K562 (cell line): ENCODE measurements at regions not wholly inside any gene's neighbourhood (a gene's known extent, or its start where the extent isn't known, plus 50 kb on each side); places are given as distances from the start of the nearest gene placed in this dataset.

Experiments
- CHD1 ChIP-seq: fragments of 200-600 bp; sonication (generic); IDR thresholded peaks from one replicate; pipeline ENCODE4 v1.6.1; 2012; ENCODE audit warnings: mild to moderate bottlenecking, moderate library complexity, low read length, inconsistent platforms
- DACH1 ChIP-seq: fragments of 450-650 bp; IDR thresholded peaks from 2 replicates; pipeline ENCODE4 v1.6.1; 2018; ENCODE audit not compliant: partially characterized antibody
- DMBX1 ChIP-seq: fragments of 250-450 bp; sonication (Bioruptor Pico); IDR thresholded peaks from 2 replicates; pipeline ENCODE4 v1.8.0; 2022; ENCODE audit warnings: inconsistent platforms, mild to moderate bottlenecking, moderate library complexity, borderline replicate concordance
- EWSR1 ChIP-seq: fragments of 450-650 bp; IDR thresholded peaks from 2 replicates; pipeline ENCODE4 v1.6.1; 2018; ENCODE audit warnings: borderline replicate concordance, mild to moderate bottlenecking, low read depth, moderate library complexity; ENCODE audit not compliant: partially characterized antibody
- GTF3C2 ChIP-seq: IDR thresholded peaks from 3 replicates; pipeline ENCODE4 v1.6.1; 2011; ENCODE audit warnings: borderline replicate concordance, mild to moderate bottlenecking, moderate library complexity; ENCODE audit not compliant: insufficient read length; ENCODE audit errors: extremely low read depth
- PPARD ChIP-seq: fragments of 250-450 bp; sonication (Bioruptor Pico); IDR thresholded peaks from 2 replicates; pipeline ENCODE4 v1.8.0; 2022; ENCODE audit warnings: inconsistent platforms, mild to moderate bottlenecking, moderate library complexity
- RBM39 ChIP-seq: fragments of 200-400 bp; formaldehyde crosslinking; optimal IDR thresholded peaks from 2 replicates; pipeline ENCODE3; 2018; ENCODE audit warnings: low read depth, low read length
- RFX5 ChIP-seq: IDR thresholded peaks from 2 replicates; pipeline ENCODE4 v1.6.1; 2011; ENCODE audit warnings: low read depth, mild to moderate bottlenecking, improper control_type of control experiment, low read length
- TBP ChIP-seq: optimal IDR thresholded peaks from 2 replicates; pipeline ENCODE3; 2011; ENCODE audit warnings: low read depth, low read length, improper control_type of control experiment
- ZNF76 ChIP-seq: fragments of 250-450 bp; sonication (Bioruptor Pico); IDR thresholded peaks from 2 replicates; pipeline ENCODE4 v1.4.0; 2020; ENCODE audit warnings: mild to moderate bottlenecking, moderate library complexity, borderline replicate concordance
- TF ChIP-seq, protein P1 (sequence below): sonication (generic); formaldehyde crosslinking; IDR thresholded peaks from 2 replicates; pipeline ENCODE4 v1.8.1; 2023; ENCODE audit warnings: mild to moderate bottlenecking, missing genetic modification reagents
- TF ChIP-seq, protein P2 (sequence below), 2 experiments: fragments of 450-650 bp in 1 of 2; sonication (generic) in 1 of 2; formaldehyde crosslinking in 1 of 2; IDR thresholded peaks; 2 replicates each; pipeline versions ENCODE4 v1.7.1 to v1.9.0; 2016 to 2022; ENCODE audit warnings: inconsistent platforms in 1 of 2, mild to moderate bottlenecking in 1 of 2, missing genetic modification reagents in 1 of 2

- TF ChIP-seq TBP (no peak), DACH1 (no peak), PPARD (CRISPR knock-in tag) (no peak), RBM39 (no peak), CHD1 (no peak), RFX5 (no peak), GTF3C2 (no peak), EWSR1 (no peak), DMBX1 (CRISPR knock-in tag) (no peak), ZNF76 (no peak)
- TF ChIP-seq, protein P1, sequence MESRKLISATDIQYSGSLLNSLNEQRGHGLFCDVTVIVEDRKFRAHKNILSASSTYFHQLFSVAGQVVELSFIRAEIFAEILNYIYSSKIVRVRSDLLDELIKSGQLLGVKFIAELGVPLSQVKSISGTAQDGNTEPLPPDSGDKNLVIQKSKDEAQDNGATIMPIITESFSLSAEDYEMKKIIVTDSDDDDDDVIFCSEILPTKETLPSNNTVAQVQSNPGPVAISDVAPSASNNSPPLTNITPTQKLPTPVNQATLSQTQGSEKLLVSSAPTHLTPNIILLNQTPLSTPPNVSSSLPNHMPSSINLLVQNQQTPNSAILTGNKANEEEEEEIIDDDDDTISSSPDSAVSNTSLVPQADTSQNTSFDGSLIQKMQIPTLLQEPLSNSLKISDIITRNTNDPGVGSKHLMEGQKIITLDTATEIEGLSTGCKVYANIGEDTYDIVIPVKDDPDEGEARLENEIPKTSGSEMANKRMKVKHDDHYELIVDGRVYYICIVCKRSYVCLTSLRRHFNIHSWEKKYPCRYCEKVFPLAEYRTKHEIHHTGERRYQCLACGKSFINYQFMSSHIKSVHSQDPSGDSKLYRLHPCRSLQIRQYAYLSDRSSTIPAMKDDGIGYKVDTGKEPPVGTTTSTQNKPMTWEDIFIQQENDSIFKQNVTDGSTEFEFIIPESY (CRISPR knock-in tag): no peak
- TF ChIP-seq, protein P2, sequence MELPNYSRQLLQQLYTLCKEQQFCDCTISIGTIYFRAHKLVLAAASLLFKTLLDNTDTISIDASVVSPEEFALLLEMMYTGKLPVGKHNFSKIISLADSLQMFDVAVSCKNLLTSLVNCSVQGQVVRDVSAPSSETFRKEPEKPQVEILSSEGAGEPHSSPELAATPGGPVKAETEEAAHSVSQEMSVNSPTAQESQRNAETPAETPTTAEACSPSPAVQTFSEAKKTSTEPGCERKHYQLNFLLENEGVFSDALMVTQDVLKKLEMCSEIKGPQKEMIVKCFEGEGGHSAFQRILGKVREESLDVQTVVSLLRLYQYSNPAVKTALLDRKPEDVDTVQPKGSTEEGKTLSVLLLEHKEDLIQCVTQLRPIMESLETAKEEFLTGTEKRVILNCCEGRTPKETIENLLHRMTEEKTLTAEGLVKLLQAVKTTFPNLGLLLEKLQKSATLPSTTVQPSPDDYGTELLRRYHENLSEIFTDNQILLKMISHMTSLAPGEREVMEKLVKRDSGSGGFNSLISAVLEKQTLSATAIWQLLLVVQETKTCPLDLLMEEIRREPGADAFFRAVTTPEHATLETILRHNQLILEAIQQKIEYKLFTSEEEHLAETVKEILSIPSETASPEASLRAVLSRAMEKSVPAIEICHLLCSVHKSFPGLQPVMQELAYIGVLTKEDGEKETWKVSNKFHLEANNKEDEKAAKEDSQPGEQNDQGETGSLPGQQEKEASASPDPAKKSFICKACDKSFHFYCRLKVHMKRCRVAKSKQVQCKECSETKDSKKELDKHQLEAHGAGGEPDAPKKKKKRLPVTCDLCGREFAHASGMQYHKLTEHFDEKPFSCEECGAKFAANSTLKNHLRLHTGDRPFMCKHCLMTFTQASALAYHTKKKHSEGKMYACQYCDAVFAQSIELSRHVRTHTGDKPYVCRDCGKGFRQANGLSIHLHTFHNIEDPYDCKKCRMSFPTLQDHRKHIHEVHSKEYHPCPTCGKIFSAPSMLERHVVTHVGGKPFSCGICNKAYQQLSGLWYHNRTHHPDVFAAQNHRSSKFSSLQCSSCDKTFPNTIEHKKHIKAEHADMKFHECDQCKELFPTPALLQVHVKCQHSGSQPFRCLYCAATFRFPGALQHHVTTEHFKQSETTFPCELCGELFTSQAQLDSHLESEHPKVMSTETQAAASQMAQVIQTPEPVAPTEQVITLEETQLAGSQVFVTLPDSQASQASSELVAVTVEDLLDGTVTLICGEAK (IDR thresholded peaks at IDR 0.05): no peak
- TF ChIP-seq, protein P2 (CRISPR knock-in tag; IDR thresholded peaks at IDR 0.05): no peak
Measured at GRCh38 chr5:165617491-165617890, 2112.1 kb downstream of the MAT2B start (continued).
